Jurkat, Clone E6-1 (cell line): ENCODE measurements at regions not wholly inside any gene's neighbourhood (a gene's known extent, or its start where the extent isn't known, plus 50 kb on each side); places are given as distances from the start of the nearest gene placed in this dataset.

Source experiments
- DNase-seq: peaks from one replicate; pipeline ENCODE4 v3.0.0-alpha.2; 2011; ENCODE audit warnings: low read depth, low spot score
- H3K4me3 ChIP-seq: 2 replicates; pipeline ENCODE4 v1.5.1; 2011; ENCODE audit warnings: mild to moderate bottlenecking, low read length, control low read depth, moderate library complexity

DNA sequence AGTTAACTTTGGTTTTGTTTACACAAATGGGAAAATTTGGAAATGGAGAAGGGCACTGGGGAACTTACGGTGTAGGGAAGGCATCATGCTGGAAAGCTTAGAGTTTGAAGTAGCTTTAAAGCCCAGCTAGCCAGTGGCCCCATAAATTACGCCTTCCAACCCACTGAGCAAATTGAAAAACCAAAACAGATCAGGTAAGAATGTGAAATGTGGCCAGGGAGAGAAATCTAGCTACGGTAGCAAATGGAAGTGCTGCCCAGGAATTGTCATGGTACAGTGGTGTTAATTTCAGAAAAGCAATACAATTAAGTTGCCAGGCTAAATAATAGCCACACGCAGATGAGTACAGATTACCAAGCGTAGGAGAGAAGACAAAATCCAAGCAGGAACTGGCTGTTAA lies 654.8 kb downstream of the PRELID2 start:
- no peak for DNase-seq
- H3K4me3 ChIP-seq: no peak overlapping the region

GRCh38 chr5:145178641-145179523 lies 656.3 kb downstream of the PRELID2 start:
- no peak overlapping the region for H3K4me3 ChIP-seq
- no peak for DNase-seq

- no peak for DNase-seq
- H3K4me3 ChIP-seq: no peak overlapping the region
These were observed 659.1 kb downstream of the PRELID2 start for GRCh38 chr5:145176041-145176440.

- no peak for DNase-seq
- H3K4me3 ChIP-seq: no peak overlapping the region
These were observed 669.0 kb downstream of the PRELID2 start for GRCh38 chr5:145166110-145166509.

DNA sequence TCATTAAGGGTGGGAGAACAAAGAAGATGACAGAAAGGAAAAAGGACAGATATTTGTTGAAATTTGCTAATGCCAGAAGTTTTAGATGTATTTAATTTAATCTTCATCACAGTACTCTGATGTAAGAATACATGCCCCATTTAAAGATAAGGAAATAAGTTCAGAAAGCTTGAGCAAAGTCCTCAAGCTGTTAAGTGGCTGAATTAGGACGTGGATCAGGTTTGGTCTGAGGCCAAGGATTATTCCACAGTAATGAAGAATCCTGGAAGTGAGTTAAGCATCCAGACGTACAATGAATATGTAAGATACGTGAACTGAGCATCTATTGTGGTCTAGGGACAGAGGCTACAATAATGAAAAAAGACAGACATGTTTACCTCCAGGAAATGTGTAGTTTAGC lies 671.3 kb downstream of the PRELID2 start:
- no peak overlapping the region for H3K4me3 ChIP-seq
- no peak for DNase-seq

GRCh38 chr5:145162626-145163025 lies 672.5 kb downstream of the PRELID2 start:
- DNase-seq: no peak
- no peak overlapping the region for H3K4me3 ChIP-seq

DNA sequence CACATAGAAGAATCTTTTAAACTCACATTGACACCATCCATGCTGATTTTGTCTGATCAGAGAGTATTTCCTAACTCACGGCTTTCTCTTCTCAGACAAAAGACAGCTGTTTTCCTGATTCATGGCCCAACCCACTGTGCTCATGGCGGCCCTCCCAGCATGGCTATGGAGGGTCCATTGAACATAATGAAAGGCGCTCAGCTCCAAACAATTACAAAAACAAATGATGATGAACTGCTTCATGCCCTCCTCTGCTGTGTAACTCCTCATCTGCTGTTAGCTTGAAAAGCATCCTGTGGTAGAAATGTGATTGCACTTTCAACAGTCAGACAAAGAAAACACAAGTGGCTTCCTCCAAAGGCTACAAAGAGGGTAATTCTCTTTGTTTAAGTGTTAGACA lies 673.8 kb downstream of the PRELID2 start:
- no peak overlapping the region for H3K4me3 ChIP-seq
- no peak for DNase-seq

DNA sequence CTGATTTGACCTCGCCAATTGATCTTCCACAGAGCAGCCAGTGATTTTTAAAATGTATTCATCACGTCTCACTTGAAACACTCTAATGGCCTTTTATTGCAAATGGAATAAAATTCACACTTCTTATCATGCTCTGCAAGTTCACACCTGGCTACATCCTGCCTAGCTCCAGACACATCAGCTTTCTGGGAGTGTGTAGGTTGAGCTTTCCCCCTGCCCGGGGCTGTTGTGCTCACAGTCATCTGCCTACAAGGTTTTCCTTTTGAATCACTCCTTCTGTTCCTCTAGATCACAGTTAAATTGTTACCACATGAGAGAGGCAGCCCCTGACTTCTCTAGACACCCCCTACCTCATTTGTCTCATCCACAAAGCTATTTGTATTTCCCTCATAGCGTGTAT lies 674.5 kb downstream of the PRELID2 start:
- H3K4me3 ChIP-seq: no peak overlapping the region
- DNase-seq: no peak

DNA sequence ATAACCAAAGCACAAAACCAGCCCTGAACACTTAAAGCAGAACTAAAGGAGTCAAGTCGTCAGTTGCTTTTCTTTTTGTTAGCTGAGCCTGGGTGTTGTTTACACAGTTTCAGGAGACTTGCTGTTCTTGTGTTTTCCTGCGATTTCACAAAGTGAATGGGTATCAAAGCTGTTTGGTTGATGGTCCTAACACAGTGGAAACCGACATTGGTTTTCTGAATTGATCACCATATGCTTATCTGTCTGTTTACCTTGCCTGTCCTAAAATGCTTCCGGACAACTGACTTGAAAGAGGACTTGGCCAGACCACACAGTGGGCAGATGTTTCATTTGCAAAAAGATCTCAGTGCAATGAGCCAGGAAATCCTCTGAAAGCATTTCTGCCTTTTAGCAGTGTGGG lies 676.4 kb downstream of the PRELID2 start:
- DNase-seq: no peak
- H3K4me3 ChIP-seq: no peak overlapping the region

DNA sequence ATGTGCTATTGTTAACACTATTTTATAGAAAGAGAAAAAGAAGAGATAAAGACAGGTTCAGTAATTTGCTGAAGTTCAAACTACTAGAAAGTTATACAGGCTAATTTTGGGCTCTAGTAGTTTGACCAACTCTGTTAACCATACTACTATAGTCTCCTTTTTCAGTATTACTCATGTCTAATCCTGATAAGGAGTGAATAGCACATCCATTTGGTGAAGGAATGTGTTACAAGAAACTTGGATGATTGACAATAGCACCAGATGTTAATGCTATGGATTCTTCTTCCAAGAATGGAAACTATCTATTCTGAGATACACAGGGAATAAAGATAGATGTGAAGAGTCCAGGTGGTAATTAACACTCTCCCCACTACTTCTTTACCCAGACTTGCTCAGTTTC lies 677.3 kb downstream of the PRELID2 start:
- no peak overlapping the region for H3K4me3 ChIP-seq
- DNase-seq: no peak

DNA sequence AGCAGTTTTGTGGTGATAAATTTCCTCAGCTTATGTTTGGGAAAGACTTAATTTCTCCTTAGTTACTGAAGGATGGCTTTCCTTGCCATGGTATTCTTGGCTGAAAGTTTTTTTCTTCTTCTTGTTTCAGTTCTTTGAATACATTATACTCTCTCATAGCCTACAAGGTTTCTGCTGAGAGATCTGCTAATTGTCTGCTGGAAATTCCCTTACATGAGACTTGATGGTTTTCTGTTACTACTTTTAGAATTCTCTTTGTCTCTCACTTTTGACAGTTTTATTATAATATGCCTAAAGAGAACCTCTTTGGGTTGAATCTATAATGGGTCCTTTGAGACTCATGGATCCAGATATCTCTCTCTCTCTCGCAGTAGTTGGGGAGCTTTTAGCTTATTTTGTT lies 693.6 kb downstream of the PRELID2 start:
- H3K4me3 ChIP-seq: no peak overlapping the region
- no peak for DNase-seq

DNA sequence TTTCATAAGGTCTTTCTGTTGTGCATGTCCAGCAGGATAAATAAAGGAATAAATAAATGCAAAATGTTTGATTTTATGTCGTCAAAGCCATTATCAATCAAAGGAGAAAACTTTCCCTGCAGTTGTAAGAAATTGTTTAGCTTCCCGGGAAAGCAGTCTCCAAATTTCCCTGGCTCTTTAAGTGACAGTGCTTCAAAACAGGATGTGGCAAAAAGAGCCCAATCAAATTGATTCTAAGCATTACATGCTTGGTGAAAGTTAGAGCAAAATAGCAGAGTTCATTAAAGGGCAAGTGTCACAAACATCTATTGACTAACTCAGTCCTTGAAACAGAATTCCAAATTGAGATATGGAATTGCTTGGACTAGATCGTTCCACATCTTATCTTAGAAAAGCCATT lies 704.1 kb downstream of the PRELID2 start:
- DNase-seq: no peak
- H3K4me3 ChIP-seq: no peak overlapping the region

GRCh38 chr5:145129797-145130196 lies 705.3 kb downstream of the PRELID2 start:
- no peak overlapping the region for H3K4me3 ChIP-seq
- no peak for DNase-seq

DNA sequence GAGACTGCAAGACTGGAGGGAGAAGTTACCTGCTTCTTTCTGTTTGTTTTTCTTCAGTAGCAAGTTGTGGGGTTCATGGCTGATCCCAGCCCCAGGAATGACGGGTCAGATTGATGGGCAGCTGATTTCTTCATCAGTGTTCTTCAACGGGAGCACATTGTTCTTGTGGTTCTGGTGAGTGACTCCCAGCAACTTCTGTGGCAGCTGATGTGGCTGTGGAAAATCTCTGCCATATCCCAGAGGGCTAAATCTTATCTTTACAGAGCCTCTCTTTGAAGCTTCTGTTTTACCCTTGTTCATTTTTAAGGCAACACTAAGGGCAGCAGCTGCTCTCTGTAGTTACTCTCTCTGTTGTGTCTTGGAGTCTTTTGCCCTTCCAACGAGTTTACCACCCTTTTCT lies 710.3 kb downstream of the PRELID2 start:
- H3K4me3 ChIP-seq: no peak overlapping the region
- DNase-seq: no peak

- H3K4me3 ChIP-seq: no peak overlapping the region
- no peak for DNase-seq
These were observed 716.5 kb downstream of the PRELID2 start for GRCh38 chr5:145118611-145119010.

DNA sequence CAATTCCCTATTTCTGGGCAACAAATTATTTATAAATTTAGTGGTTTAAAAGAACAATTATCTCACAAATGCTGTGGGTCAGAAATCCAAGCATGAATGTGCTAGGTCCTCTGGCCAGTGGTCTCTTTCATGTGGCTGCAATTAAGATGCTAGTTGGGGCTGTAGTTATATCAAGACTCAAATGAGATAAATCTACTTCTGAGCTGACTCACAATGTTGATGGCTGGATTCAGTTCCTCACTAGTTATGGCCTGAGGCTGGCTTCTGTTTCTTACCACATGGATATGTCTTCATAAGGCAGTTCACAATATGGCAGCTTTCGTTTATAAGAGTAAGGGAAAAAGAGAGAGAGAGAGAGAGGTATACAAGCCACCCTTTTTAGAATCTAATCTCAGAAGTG lies 717.0 kb downstream of the PRELID2 start:
- no peak overlapping the region for H3K4me3 ChIP-seq
- DNase-seq: no peak

DNA sequence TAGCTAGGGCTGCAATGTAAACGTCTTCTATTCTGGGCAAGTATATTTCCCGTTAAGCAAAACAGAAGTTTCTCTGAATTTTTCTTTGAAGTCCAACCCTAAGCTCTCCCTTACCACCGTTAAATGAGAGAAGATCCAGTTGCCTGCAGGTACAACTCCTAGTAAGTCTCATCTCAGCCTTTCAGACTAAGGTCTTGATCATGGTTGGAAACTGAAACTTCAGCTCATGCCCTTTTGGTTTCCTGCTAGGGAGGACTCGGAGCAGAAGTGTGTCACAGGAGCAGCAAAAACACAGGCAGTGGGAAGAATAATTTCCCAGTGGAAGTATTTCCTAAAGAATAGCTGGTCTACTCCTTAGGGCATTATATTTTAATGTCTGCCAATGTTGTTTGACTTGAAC lies 717.9 kb downstream of the PRELID2 start:
- DNase-seq: no peak
- no peak overlapping the region for H3K4me3 ChIP-seq

GRCh38 chr5:145111420-145111819 lies 723.7 kb downstream of the PRELID2 start:
- DNase-seq: no peak
- no peak overlapping the region for H3K4me3 ChIP-seq

- H3K4me3 ChIP-seq: no peak overlapping the region
- no peak for DNase-seq
These were observed 724.3 kb downstream of the PRELID2 start for GRCh38 chr5:145110834-145111233.

DNA sequence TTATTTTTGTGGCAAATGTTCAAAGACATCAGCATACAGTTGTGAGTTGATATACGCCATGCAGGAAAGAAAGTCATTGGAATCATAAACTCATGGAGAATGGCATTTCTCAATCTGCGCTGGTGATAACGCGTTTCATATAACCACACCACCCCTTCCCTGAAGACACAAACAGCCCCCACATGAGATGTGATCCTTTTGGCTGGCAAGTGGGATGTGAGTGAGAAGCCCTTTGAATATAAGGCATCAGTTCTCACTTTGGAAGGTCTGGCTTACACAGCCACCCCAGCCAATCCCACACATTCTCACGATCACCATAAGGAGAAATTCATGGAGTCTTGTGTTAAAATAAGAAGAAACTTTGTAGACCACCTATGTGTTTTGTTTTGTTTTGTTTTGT lies 725.0 kb downstream of the PRELID2 start:
- no peak overlapping the region for H3K4me3 ChIP-seq
- no peak for DNase-seq

DNA sequence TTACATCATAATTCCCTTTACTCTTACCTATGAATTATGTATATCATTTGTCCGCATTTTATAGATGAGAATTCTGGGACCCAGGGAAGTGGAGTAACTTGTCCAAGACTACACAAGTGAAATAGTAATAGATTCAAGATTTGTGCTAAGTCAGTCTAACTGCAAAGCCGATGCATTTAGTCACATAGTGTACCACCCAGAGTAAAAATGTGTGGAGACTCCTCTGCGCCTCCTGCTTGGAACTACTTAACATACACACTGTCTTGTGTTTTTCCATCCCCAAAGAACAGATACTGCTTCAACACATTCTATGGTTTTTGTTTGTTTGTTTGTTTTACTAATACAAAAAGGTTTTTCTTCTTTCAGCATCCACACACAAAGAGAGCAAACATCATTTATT lies 729.8 kb downstream of the PRELID2 start:
- DNase-seq: no peak
- H3K4me3 ChIP-seq: no peak overlapping the region
